ENCODE measurements at regions not wholly inside any gene's neighbourhood (a gene's known extent, or its start where the extent isn't known, plus 50 kb on each side); places are given as distances from the start of the nearest gene placed in this dataset.

DNA sequence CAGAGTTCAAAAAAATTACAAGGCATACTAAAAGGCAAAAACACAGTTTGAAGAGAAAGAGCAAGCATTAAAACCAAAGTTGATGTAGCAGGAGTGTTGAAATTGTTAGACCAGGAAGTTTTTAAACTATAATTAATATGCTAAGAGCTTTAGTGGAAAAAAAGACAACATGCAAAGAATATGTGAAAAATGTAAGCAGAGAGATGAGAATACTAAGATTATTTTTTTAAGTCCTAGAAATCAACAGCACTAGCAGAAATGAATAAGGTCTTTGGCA lies 192.6 kb downstream of the ERMARD start:
- peaks cover 0 to 11% (median 8%) of the 10 kb centered on the region in 5 donors for H3K9me3 ChIP-seq (ENCODE audit: control insufficient read depth in 5 of 5, low read length in 5 of 5)
- no peak overlapping the region for H3K9ac ChIP-seq (ENCODE audit: low read length in 5 of 5)
- no peak overlapping the region for H3K4me3 ChIP-seq (ENCODE audit: low read depth in 1 of 5, low read length in 5 of 5)
- peaks cover 0 to 15% (median 7%) of the 10 kb centered on the region in 5 donors for H3K27me3 ChIP-seq (ENCODE audit: control insufficient read depth in 5 of 5, insufficient read depth in 4 of 5, low read length in 5 of 5)
- H3K27ac ChIP-seq (ENCODE audit: low read depth, low read length), result no peak overlapping the region
- no peaks in the 10 kb centered on the region for H3K36me3 ChIP-seq (ENCODE audit: control insufficient read depth in 5 of 5, insufficient read depth in 5 of 5, low read length in 5 of 5)
- no peaks in the 10 kb centered on the region for H3K4me1 ChIP-seq (ENCODE audit: control insufficient read depth in 5 of 5, insufficient read depth in 5 of 5, low read length in 5 of 5)

- no peaks in the 10 kb centered on the region for H3K36me3 ChIP-seq (ENCODE audit: control insufficient read depth in 5 of 5, insufficient read depth in 5 of 5, low read length in 5 of 5)
- H3K9me3 ChIP-seq (ENCODE audit: control insufficient read depth in 5 of 5, low read length in 5 of 5), result peaks cover 0 to 11% (median 8%) of the 10 kb centered on the region in 5 donors
- H3K4me3 ChIP-seq (ENCODE audit: low read depth in 1 of 5, low read length in 5 of 5), result no peak overlapping the region
- H3K4me1 ChIP-seq (ENCODE audit: control insufficient read depth in 5 of 5, insufficient read depth in 5 of 5, low read length in 5 of 5), result no peaks in the 10 kb centered on the region
- H3K27me3 ChIP-seq (ENCODE audit: control insufficient read depth in 5 of 5, insufficient read depth in 4 of 5, low read length in 5 of 5), result peaks cover 3 to 16% (median 7%) of the 10 kb centered on the region in 5 donors
- no peak overlapping the region for H3K9ac ChIP-seq (ENCODE audit: low read length in 5 of 5)
- H3K27ac ChIP-seq (ENCODE audit: low read depth, low read length), result no peak overlapping the region
Observed at GRCh38 chr6:169943241-169944060, 192.0 kb downstream of the ERMARD start.

DNA sequence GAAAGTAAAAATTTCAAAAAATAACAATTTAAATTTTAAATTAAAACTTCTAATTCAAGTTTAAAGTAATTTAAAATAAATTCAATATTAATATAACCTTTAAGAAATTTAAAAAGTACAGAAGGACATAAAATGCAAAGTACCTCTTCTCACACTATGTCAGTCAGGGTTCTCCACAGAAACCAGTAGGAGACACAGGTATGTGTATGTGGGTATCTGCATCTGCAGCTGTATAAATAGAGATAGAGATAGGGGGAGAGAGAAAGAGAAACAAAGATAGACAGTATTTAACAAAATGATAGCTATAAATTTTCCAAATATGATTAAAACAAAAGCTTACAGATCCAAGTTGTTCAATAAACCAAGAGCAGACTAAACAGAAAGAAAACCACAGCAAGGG lies 190.8 kb downstream of the ERMARD start:
- H3K9ac ChIP-seq (ENCODE audit: low read length in 5 of 5), result no peak overlapping the region
- H3K4me3 ChIP-seq (ENCODE audit: low read depth in 1 of 5, low read length in 5 of 5), result no peak overlapping the region
- H3K27me3 ChIP-seq (ENCODE audit: control insufficient read depth in 5 of 5, insufficient read depth in 4 of 5, low read length in 5 of 5), result peaks cover 7 to 24% (median 13%) of the 10 kb centered on the region in 5 donors
- H3K4me1 ChIP-seq (ENCODE audit: control insufficient read depth in 5 of 5, insufficient read depth in 5 of 5, low read length in 5 of 5), result peaks cover 0 to 7% (median 0%) of the 10 kb centered on the region in 5 donors
- H3K27ac ChIP-seq (ENCODE audit: low read depth, low read length), result no peak overlapping the region
- peaks cover 0 to 11% (median 8%) of the 10 kb centered on the region in 5 donors for H3K9me3 ChIP-seq (ENCODE audit: control insufficient read depth in 5 of 5, low read length in 5 of 5)
- no peaks in the 10 kb centered on the region for H3K36me3 ChIP-seq (ENCODE audit: control insufficient read depth in 5 of 5, insufficient read depth in 5 of 5, low read length in 5 of 5)

DNA sequence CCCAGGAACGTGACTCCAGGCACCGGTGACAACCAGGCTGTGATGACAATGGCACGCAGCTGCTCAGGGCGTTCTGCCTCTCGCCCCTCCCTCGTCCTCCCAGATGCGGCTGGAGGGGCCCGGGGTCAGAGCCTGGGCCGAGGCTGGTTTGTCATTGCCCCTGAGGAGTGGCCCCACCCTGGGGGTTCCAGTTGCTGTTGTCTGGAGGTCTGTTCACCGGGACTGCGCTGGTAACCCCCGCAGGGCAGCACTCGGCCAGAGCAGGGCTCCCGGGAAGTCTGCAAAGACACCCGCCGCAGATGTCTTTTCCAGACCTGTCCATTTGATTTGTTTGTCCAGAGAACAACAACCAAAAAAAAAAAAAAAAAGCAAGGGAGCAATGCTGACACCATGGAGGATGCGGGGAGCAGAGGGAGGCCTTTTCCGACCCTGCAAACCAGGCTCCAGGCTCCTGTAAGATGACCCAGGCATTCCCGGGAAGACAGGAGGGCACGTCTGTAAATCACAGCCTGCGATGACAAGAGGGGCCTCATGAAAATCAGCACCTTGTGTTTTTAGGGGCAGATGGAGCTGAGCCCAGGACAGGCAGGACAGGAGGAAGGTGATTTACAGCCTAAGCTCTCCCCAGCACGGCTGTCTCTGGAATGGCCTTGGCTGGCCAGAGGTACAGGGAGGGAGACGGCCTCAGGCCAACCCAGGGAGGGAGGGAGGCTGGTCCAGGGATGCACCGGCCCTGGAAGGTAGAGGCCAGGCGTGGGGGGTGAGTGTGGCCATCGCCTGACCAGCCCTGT lies 189.3 kb downstream of the ERMARD start:
- Histone ChIP-seq H3K9ac (ENCODE audit: low read length in 5 of 5) (no peak overlapping the region), H3K4me1 (ENCODE audit: control insufficient read depth in 5 of 5, insufficient read depth in 5 of 5, low read length in 5 of 5) (peaks cover 0 to 7% (median 0%) of the 10 kb centered on the region in 5 donors), H3K9me3 (ENCODE audit: control insufficient read depth in 5 of 5, low read length in 5 of 5) (peaks cover 0 to 11% (median 8%) of the 10 kb centered on the region in 5 donors), H3K36me3 (ENCODE audit: control insufficient read depth in 5 of 5, insufficient read depth in 5 of 5, low read length in 5 of 5) (no peaks in the 10 kb centered on the region), H3K4me3 (ENCODE audit: low read depth in 1 of 5, low read length in 5 of 5) (no peak overlapping the region), H3K27ac (ENCODE audit: low read depth, low read length) (no peak overlapping the region), H3K27me3 (ENCODE audit: control insufficient read depth in 5 of 5, insufficient read depth in 4 of 5, low read length in 5 of 5) (peaks cover 7 to 35% (median 18%) of the 10 kb centered on the region in 5 donors)

DNA sequence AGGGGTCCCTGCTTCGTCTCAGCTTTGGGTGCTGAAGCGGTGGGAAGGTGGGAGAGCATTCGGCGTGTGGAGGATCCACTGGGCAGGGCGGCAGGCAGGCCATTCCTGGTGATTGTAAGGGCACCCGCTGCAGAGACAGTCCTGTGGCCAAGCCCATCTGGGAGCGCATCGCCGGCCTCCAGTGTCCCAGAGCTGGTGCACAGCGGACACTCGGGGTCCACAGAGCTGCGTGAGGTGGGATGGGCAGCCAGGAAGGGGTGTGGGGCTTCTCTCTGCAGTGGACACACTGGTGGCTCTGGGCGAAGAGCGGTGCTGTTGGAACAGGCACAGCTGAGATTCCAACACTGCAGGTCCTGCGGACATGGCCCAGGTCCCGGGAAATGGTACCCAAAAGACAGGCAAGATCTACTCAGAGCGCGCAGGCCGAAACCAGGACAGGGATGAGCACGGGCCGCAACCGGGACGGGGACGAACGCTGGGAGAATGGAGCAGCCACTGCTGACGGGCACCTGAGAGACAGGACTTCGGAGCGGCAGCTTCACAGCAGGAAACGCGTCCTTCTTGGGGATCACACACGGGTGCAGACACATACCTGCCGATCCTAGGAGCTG lies 188.2 kb downstream of the ERMARD start:
- Histone ChIP-seq H3K36me3 (ENCODE audit: control insufficient read depth in 5 of 5, insufficient read depth in 5 of 5, low read length in 5 of 5) (no peaks in the 10 kb centered on the region), H3K9me3 (ENCODE audit: control insufficient read depth in 5 of 5, low read length in 5 of 5) (peaks cover 0 to 11% (median 8%) of the 10 kb centered on the region in 5 donors), H3K27me3 (ENCODE audit: control insufficient read depth in 5 of 5, insufficient read depth in 4 of 5, low read length in 5 of 5) (peaks cover 7 to 40% (median 20%) of the 10 kb centered on the region in 5 donors), H3K9ac (ENCODE audit: low read length in 5 of 5) (no peak overlapping the region), H3K4me3 (ENCODE audit: low read depth in 1 of 5, low read length in 5 of 5) (no peak overlapping the region), H3K27ac (ENCODE audit: low read depth, low read length) (no peak overlapping the region), H3K4me1 (ENCODE audit: control insufficient read depth in 5 of 5, insufficient read depth in 5 of 5, low read length in 5 of 5) (peaks cover 0 to 13% (median 5%) of the 10 kb centered on the region in 5 donors)

GRCh38 chr6:169938731-169939130 lies 187.3 kb downstream of the ERMARD start:
- peaks cover 7 to 40% (median 20%) of the 10 kb centered on the region in 5 donors for H3K27me3 ChIP-seq (ENCODE audit: control insufficient read depth in 5 of 5, insufficient read depth in 4 of 5, low read length in 5 of 5)
- H3K36me3 ChIP-seq (ENCODE audit: control insufficient read depth in 5 of 5, insufficient read depth in 5 of 5, low read length in 5 of 5), result no peaks in the 10 kb centered on the region
- H3K4me1 ChIP-seq (ENCODE audit: control insufficient read depth in 5 of 5, insufficient read depth in 5 of 5, low read length in 5 of 5), result peaks cover 3 to 22% (median 15%) of the 10 kb centered on the region in 5 donors
- H3K9ac ChIP-seq (ENCODE audit: low read length in 5 of 5), result no peak overlapping the region
- H3K9me3 ChIP-seq (ENCODE audit: control insufficient read depth in 5 of 5, low read length in 5 of 5), result peaks cover 0 to 5% (median 4%) of the 10 kb centered on the region in 5 donors
- no peak overlapping the region for H3K4me3 ChIP-seq (ENCODE audit: low read depth in 1 of 5, low read length in 5 of 5)
- H3K27ac ChIP-seq (ENCODE audit: low read depth, low read length), result no peak overlapping the region

GRCh38 chr6:169938262-169938701 lies 186.9 kb downstream of the ERMARD start:
- Histone ChIP-seq H3K4me1 (ENCODE audit: control insufficient read depth in 5 of 5, insufficient read depth in 5 of 5, low read length in 5 of 5) (peaks cover 3 to 26% (median 19%) of the 10 kb centered on the region in 5 donors), H3K27me3 (ENCODE audit: control insufficient read depth in 5 of 5, insufficient read depth in 4 of 5, low read length in 5 of 5) (peaks cover 7 to 40% (median 20%) of the 10 kb centered on the region in 5 donors), H3K4me3 (ENCODE audit: low read depth in 1 of 5, low read length in 5 of 5) (no peak overlapping the region), H3K27ac (ENCODE audit: low read depth, low read length) (no peak overlapping the region), H3K9ac (ENCODE audit: low read length in 5 of 5) (no peak overlapping the region), H3K36me3 (ENCODE audit: control insufficient read depth in 5 of 5, insufficient read depth in 5 of 5, low read length in 5 of 5) (no peaks in the 10 kb centered on the region), H3K9me3 (ENCODE audit: control insufficient read depth in 5 of 5, low read length in 5 of 5) (peaks cover 0 to under 1% (median 0%) of the 10 kb centered on the region in 5 donors)

- Histone ChIP-seq H3K4me3 (ENCODE audit: low read depth in 1 of 5, low read length in 5 of 5) (no peak overlapping the region), H3K36me3 (ENCODE audit: control insufficient read depth in 5 of 5, insufficient read depth in 5 of 5, low read length in 5 of 5) (no peaks in the 10 kb centered on the region), H3K4me1 (ENCODE audit: control insufficient read depth in 5 of 5, insufficient read depth in 5 of 5, low read length in 5 of 5) (peaks cover 3 to 29% (median 24%) of the 10 kb centered on the region in 5 donors), H3K9me3 (ENCODE audit: control insufficient read depth in 5 of 5, low read length in 5 of 5) (no peaks in the 10 kb centered on the region), H3K27me3 (ENCODE audit: control insufficient read depth in 5 of 5, insufficient read depth in 4 of 5, low read length in 5 of 5) (peaks cover 7 to 40% (median 20%) of the 10 kb centered on the region in 5 donors), H3K27ac (ENCODE audit: low read depth, low read length) (no peak overlapping the region), H3K9ac (ENCODE audit: low read length in 5 of 5) (no peak overlapping the region)
Observed at GRCh38 chr6:169937389-169938261, 186.2 kb downstream of the ERMARD start.

DNA sequence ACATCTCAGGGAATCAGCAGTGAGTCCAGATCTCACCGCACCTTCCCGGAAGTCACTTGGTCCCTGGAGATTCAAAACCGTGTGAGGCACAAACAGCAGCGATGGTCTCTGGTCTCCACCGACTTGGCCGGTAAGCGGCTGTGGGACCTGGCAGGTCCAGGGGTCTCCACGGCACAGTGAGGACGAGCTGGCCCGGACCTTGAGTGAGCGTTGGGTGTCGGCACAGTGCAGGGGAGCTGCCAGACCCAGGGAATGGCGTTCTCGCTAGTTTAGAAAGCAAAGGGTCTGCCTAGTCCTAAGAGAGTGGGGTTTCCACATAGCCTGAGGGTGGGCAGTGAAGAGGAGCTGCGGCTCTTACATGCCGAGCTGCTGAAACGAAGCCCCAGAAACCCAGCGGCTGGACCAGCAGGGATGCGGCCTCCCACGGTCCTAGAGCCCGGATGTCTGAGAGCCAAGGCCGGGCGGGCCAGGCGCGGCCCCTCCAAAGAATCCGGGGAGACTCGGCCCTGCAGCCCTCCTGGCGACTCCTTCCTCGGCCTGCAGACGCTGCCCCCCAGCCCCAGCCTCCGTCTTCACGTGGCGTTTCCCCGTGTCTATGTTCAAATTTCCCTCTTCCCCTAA lies 185.0 kb downstream of the ERMARD start:
- Histone ChIP-seq H3K9ac (ENCODE audit: low read length in 5 of 5) (no peak overlapping the region), H3K27me3 (ENCODE audit: control insufficient read depth in 5 of 5, insufficient read depth in 4 of 5, low read length in 5 of 5) (peaks cover 7 to 40% (median 20%) of the 10 kb centered on the region in 5 donors), H3K4me1 (ENCODE audit: control insufficient read depth in 5 of 5, insufficient read depth in 5 of 5, low read length in 5 of 5) (peaks cover 3 to 29% (median 28%) of the 10 kb centered on the region in 5 donors), H3K9me3 (ENCODE audit: control insufficient read depth in 5 of 5, low read length in 5 of 5) (no peaks in the 10 kb centered on the region), H3K36me3 (ENCODE audit: control insufficient read depth in 5 of 5, insufficient read depth in 5 of 5, low read length in 5 of 5) (no peaks in the 10 kb centered on the region), H3K27ac (ENCODE audit: low read depth, low read length) (no peak overlapping the region), H3K4me3 (ENCODE audit: low read depth in 1 of 5, low read length in 5 of 5) (no peak overlapping the region)
